H1 (cell line): ENCODE measurements at regions not wholly inside any gene's neighbourhood (a gene's known extent, or its start where the extent isn't known, plus 50 kb on each side); places are given as distances from the start of the nearest gene placed in this dataset.
A peak's percentile ranks its signal among the peaks of the same experiment; 100 is the strongest.

Experiments
- CTCF ChIA-PET: fragments of 300-600 bp; sonication (Branson Sonifier 250); formaldehyde crosslinking; loops from one replicate; lab custom pipeline; 2021; ENCODE audit not compliant: partially characterized antibody; lab: Charles Lee
- POLR2A ChIA-PET: fragments of 300-600 bp; sonication (Branson Sonifier 250); formaldehyde crosslinking; loops from one replicate; lab custom pipeline; 2021; ENCODE audit warnings: inconsistent platforms; ENCODE audit not compliant: partially characterized antibody; lab: Charles Lee
- DNase-seq, 2 experiments: peaks; one replicate each; pipeline versions ENCODE4 v3.0.0 to v3.0.0-alpha.2; 2010 to 2022; ENCODE audit warnings: low spot score in 2 of 2, low read depth in 1 of 2, mixed read lengths in 1 of 2
- FAIRE-seq: peaks from 2 replicates; lab custom pipeline; 2011; peaks lifted over from hg19 to GRCh38; lab: Jason Lieb, UNC
- H2AFZ ChIP-seq: 2 replicates; pipeline ENCODE4 v1.8.1; 2012; ENCODE audit warnings: low read length, inconsistent platforms
- H2AK5ac ChIP-seq: 2 replicates; pipeline ENCODE4 v1.6.1; 2013; ENCODE audit warnings: low read depth, low read length
- H2BK120ac ChIP-seq: replicated peaks from 2 replicates; pipeline ENCODE3; 2013; ENCODE audit warnings: low read depth, low read length, inconsistent platforms
- H2BK12ac ChIP-seq: 2 replicates; pipeline ENCODE4 v1.6.1; 2013; ENCODE audit warnings: low read depth, low read length
- H2BK15ac ChIP-seq: 2 replicates; pipeline ENCODE4 v1.6.1; 2013; ENCODE audit warnings: low read length
- H2BK20ac ChIP-seq: 2 replicates; pipeline ENCODE4 v1.6.1; 2013; ENCODE audit warnings: low read length
- H2BK5ac ChIP-seq: 2 replicates; pipeline ENCODE4 v1.6.1; 2013; ENCODE audit warnings: low read depth, low read length
- H3K14ac ChIP-seq: 2 replicates; pipeline ENCODE4 v1.6.1; 2013; ENCODE audit warnings: inconsistent platforms; ENCODE audit not compliant: insufficient read length
- H3K18ac ChIP-seq: 2 replicates; pipeline ENCODE4 v1.6.1; 2013; ENCODE audit warnings: low read length; ENCODE audit errors: extremely low read depth
- H3K23ac ChIP-seq: 2 replicates; pipeline ENCODE4 v1.6.1; 2013; ENCODE audit warnings: inconsistent platforms; ENCODE audit not compliant: insufficient read length
- H3K23me2 ChIP-seq: 2 replicates; pipeline ENCODE4 v1.6.1; 2013; ENCODE audit warnings: low read depth, low read length
- H3K27ac ChIP-seq: 2 replicates; pipeline ENCODE4 v1.6.1; 2011; ENCODE audit warnings: low read depth, low read length, inconsistent platforms
- H3K27me3 ChIP-seq, 4 experiments: replicated peaks in 1 of 4; 1 replicate in 1 of 4; 2 replicates in 3 of 4; pipeline versions ENCODE4 v1.6.1 to v1.8.1; 2011 to 2013; ENCODE audit warnings: low read length in 3 of 4, mild to moderate bottlenecking in 3 of 4, inconsistent platforms in 2 of 4, mixed read lengths in 2 of 4, moderate library complexity in 1 of 4; ENCODE audit not compliant: control insufficient read depth in 3 of 4, insufficient read depth in 3 of 4; ENCODE audit errors: extremely low read depth in 1 of 4
- H3K36me3 ChIP-seq, 4 experiments: 2 replicates each; pipeline versions ENCODE4 v1.6.1 to v1.8.1; 2011 to 2013; ENCODE audit warnings: mild to moderate bottlenecking in 4 of 4, low read length in 3 of 4, moderate library complexity in 2 of 4, control low read depth in 1 of 4, inconsistent platforms in 1 of 4; ENCODE audit not compliant: insufficient read depth in 4 of 4, control insufficient read depth in 2 of 4
- H3K4ac ChIP-seq: replicated peaks from 2 replicates; pipeline ENCODE3; 2013; ENCODE audit warnings: low read length, low read depth, mixed read lengths, inconsistent platforms; ENCODE audit not compliant: insufficient read length
- H3K4me1 ChIP-seq, 4 experiments: replicated peaks in 1 of 4; 1 replicate in 1 of 4; 2 replicates in 3 of 4; pipeline versions ENCODE4 v1.6.1 to v1.8.1; 2011 to 2013; ENCODE audit warnings: low read length in 3 of 4, inconsistent platforms in 2 of 4, mixed read lengths in 1 of 4; ENCODE audit not compliant: insufficient read depth in 4 of 4, control insufficient read depth in 3 of 4
- H3K4me2 ChIP-seq, 2 experiments: 2 replicates each; pipeline versions ENCODE4 v1.6.1 to v1.8.1; 2011 to 2013; ENCODE audit warnings: low read depth in 2 of 2, low read length in 2 of 2, control low read depth in 1 of 2, inconsistent platforms in 1 of 2, mild to moderate bottlenecking in 1 of 2; ENCODE audit not compliant: insufficient read depth in 1 of 2
- H3K4me3 ChIP-seq, 4 experiments: fragments of 200-600, 300-600 bp in 1 of 4; sonication (generic), shearing (Covaris generic), sonication (Bioruptor Twin) in 1 of 4; 2 replicates each; pipeline versions ENCODE4 v1.5.1 to v1.8.1; 2011 to 2016; ENCODE audit warnings: low read length in 4 of 4, low read depth in 3 of 4, control low read depth in 2 of 4, inconsistent platforms in 2 of 4, mild to moderate bottlenecking in 2 of 4, mixed read lengths in 1 of 4, moderate library complexity in 1 of 4; ENCODE audit not compliant: insufficient read depth in 2 of 4; ENCODE audit errors: extremely low read depth in 1 of 4
- H3K56ac ChIP-seq: replicated peaks from 2 replicates; pipeline ENCODE3; 2013; ENCODE audit warnings: low read depth, mild to moderate bottlenecking, mixed read lengths, low read length, inconsistent platforms; ENCODE audit not compliant: insufficient read length
- H3K79me1 ChIP-seq: 2 replicates; pipeline ENCODE4 v1.6.1; 2013; ENCODE audit warnings: low read depth, low read length, control low read depth
- H3K79me2 ChIP-seq, 2 experiments: 2 replicates each; pipeline versions ENCODE4 v1.6.1 to v1.8.1; 2012 to 2013; ENCODE audit warnings: low read length in 2 of 2, mild to moderate bottlenecking in 2 of 2, inconsistent platforms in 1 of 2; ENCODE audit not compliant: insufficient read depth in 2 of 2, control insufficient read depth in 1 of 2
- H3K9ac ChIP-seq, 4 experiments: replicated peaks in 1 of 4; 1 replicate in 1 of 4; 2 replicates in 3 of 4; pipeline versions ENCODE4 v1.6.1 to v1.8.1; 2011 to 2013; ENCODE audit warnings: low read depth in 3 of 4, low read length in 3 of 4, control low read depth in 2 of 4, mild to moderate bottlenecking in 2 of 4, moderate library complexity in 2 of 4, inconsistent platforms in 1 of 4; ENCODE audit errors: extremely low read depth in 1 of 4
- H3K9me3 ChIP-seq, 2 experiments: 2 replicates each; pipeline versions ENCODE4 v1.6.1 to v1.8.1; 2012 to 2013; ENCODE audit warnings: mild to moderate bottlenecking in 2 of 2, moderate library complexity in 2 of 2, control low read depth in 1 of 2, inconsistent platforms in 1 of 2, low read depth in 1 of 2, low read length in 1 of 2, mixed read lengths in 1 of 2; ENCODE audit not compliant: insufficient read depth in 2 of 2
- H4K20me1 ChIP-seq, 2 experiments: replicated peaks in 1 of 2; 2 replicates each; pipeline versions ENCODE3 to v1.8.1; 2011 to 2013; ENCODE audit warnings: inconsistent platforms in 2 of 2, low read length in 2 of 2, mild to moderate bottlenecking in 1 of 2; ENCODE audit not compliant: insufficient read depth in 2 of 2, control insufficient read depth in 1 of 2
- H4K5ac ChIP-seq: 2 replicates; pipeline ENCODE4 v1.6.1; 2013; ENCODE audit warnings: low read length, low read depth, mixed read lengths, inconsistent platforms; ENCODE audit not compliant: insufficient read length
- H4K8ac ChIP-seq: 2 replicates; pipeline ENCODE4 v1.8.0; 2013; ENCODE audit warnings: mild to moderate bottlenecking, moderate library complexity, low read length, inconsistent platforms; ENCODE audit not compliant: insufficient read depth; ENCODE audit errors: extremely low read depth
- H4K91ac ChIP-seq: replicated peaks from 2 replicates; pipeline ENCODE3; 2013; ENCODE audit warnings: low read length, mixed read lengths, inconsistent platforms; ENCODE audit not compliant: insufficient read length
- JUN ChIP-seq: IDR thresholded peaks from 2 replicates; pipeline ENCODE4 v1.6.1; 2011; ENCODE audit warnings: low read depth, mild to moderate bottlenecking, improper control_type of control experiment, low read length
- RBBP5 ChIP-seq: IDR thresholded peaks from 2 replicates; pipeline ENCODE4 v1.7.1; 2012; ENCODE audit warnings: low read depth, mild to moderate bottlenecking, inconsistent platforms, low read length, moderate library complexity, borderline replicate concordance
- SRF ChIP-seq: IDR thresholded peaks from 2 replicates; pipeline ENCODE4 v1.6.1; 2011; ENCODE audit warnings: mild to moderate bottlenecking, low read depth, low read length, moderate library complexity
- WGBS, 2 experiments: shearing (Covaris generic) in 1 of 2; methylation state at CpG; one replicate each; pipeline versions ENCODE4 v1.1.6 to v1.1.7; 2013 to 2015; ENCODE audit warnings: low lambda C conversion rate in 2 of 2, mixed read lengths in 2 of 2, inconsistent platforms in 1 of 2, low coverage in 1 of 2, missing lambda C conversion rate in 1 of 2; ENCODE audit not compliant: insufficient replicate concordance in 2 of 2, insufficient coverage in 1 of 2, insufficient read length in 1 of 2; ENCODE audit errors: extremely low coverage in 1 of 2, missing lambda C conversion rate in 1 of 2; 5-methylcytosine and 5-hydroxymethylcytosine counted together
- TF ChIP-seq, protein P1 (sequence below), 3 experiments: IDR thresholded peaks; 1 replicate in 2 of 3; 2 replicates in 1 of 3; pipeline versions ENCODE4 v1.5.1 to v1.6.1; 2011; ENCODE audit warnings: low read length in 3 of 3, mild to moderate bottlenecking in 3 of 3, inconsistent platforms in 2 of 3, low read depth in 1 of 3, moderate library complexity in 1 of 3; ENCODE audit not compliant: insufficient read depth in 1 of 3; ENCODE audit errors: control extremely low read depth in 1 of 3

DNA sequence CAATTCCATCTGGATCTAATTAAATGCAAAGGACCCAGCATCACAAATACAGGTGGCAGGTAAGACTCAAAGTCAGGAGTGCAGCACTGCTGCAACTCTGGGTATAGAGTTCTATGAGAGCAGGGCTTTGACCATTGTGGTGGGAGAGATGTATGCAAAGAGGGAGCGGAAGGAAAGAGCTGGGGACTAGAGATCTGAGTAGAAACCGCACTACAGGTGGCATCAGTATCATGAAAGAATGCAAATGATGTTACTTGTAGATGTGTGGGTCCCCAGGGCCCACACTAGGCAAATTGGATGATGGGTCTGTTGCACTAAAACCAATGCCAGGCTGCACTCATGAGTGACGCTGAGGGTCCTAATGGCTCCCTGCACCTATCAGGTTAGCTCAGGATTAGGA is 287.1 kb upstream of the ASIC2 start:
- H3K27ac ChIP-seq: no peak overlapping the region
- H2BK5ac ChIP-seq: no peak overlapping the region
- no peak overlapping the region for H2BK120ac ChIP-seq
- WGBS, 2 experiments: 91% methylated on average over 3 of the region's 3 CpGs; no CpG with 5 or more reads in 1 of the 2 experiments
- H2AFZ ChIP-seq: no peak overlapping the region
- ChIA-PET POLR2A (interaction anchor here (1.0 kb wide), 1 partner anchor 55 kb away, joined by 3 read pairs; no protein-coding TSS in a partner anchor), CTCF (interaction anchor here (0.6 kb wide), 1 partner anchor 13 kb away, joined by 3 read pairs; no protein-coding TSS in a partner anchor)
- H4K5ac ChIP-seq: no peak overlapping the region
- no peaks in the 10 kb centered on the region for H3K79me2 ChIP-seq
- H3K18ac ChIP-seq: no peak overlapping the region
- no peak overlapping the region for H3K4me3 ChIP-seq
- no peak overlapping the region for H2BK20ac ChIP-seq
- peaks cover 3 to 13% (median 12%) of the 10 kb centered on the region in 4 experiments; a peak in 6 of 7 replicates for H3K4me1 ChIP-seq
- no peak overlapping the region for H4K8ac ChIP-seq
- H3K23ac ChIP-seq: no peak overlapping the region
- H3K4me2 ChIP-seq: no peak overlapping the region
- H3K9me3 ChIP-seq: peaks cover 0 to 4% of the 10 kb centered on the region in 2 experiments; a peak in 1 of 4 replicates
- FAIRE-seq: no peak
- no peaks in the 10 kb centered on the region for H3K36me3 ChIP-seq
- H3K4ac ChIP-seq: no peak overlapping the region
- H2BK12ac ChIP-seq: peak overlapping the region; percentile 33; the same call in 1 of the 2 replicates
- no peak overlapping the region for H3K9ac ChIP-seq
- DNase-seq: no peak
- H3K14ac ChIP-seq: no peak overlapping the region
- H3K23me2 ChIP-seq: no peaks in the 10 kb centered on the region
- H4K20me1 ChIP-seq: no peaks in the 10 kb centered on the region
- 0 out of 7 replicates have a peak, but pooled peaks cover 0 to 3% (median 0%) of the 10 kb centered on the region in 4 experiments for H3K27me3 ChIP-seq
- H3K79me1 ChIP-seq: no peaks in the 10 kb centered on the region
- H2AK5ac ChIP-seq: 0 out of 2 replicates have a peak overlapping the region, but pooled peaks have one; percentile 5
- H3K56ac ChIP-seq: no peak overlapping the region
- H4K91ac ChIP-seq: no peak overlapping the region
- H2BK15ac ChIP-seq: no peak overlapping the region
- no peak for TF ChIP-seq SRF
- no peak for TF ChIP-seq JUN
- TF ChIP-seq RBBP5: no peak
- TF ChIP-seq, protein P1, sequence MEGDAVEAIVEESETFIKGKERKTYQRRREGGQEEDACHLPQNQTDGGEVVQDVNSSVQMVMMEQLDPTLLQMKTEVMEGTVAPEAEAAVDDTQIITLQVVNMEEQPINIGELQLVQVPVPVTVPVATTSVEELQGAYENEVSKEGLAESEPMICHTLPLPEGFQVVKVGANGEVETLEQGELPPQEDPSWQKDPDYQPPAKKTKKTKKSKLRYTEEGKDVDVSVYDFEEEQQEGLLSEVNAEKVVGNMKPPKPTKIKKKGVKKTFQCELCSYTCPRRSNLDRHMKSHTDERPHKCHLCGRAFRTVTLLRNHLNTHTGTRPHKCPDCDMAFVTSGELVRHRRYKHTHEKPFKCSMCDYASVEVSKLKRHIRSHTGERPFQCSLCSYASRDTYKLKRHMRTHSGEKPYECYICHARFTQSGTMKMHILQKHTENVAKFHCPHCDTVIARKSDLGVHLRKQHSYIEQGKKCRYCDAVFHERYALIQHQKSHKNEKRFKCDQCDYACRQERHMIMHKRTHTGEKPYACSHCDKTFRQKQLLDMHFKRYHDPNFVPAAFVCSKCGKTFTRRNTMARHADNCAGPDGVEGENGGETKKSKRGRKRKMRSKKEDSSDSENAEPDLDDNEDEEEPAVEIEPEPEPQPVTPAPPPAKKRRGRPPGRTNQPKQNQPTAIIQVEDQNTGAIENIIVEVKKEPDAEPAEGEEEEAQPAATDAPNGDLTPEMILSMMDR (IDR thresholded peaks at IDR 0.05; ENCODE audit: control extremely low read depth in 1 of 3, insufficient read depth in 1 of 3, low read depth in 1 of 3, low read length in 3 of 3): no peak
